Skeletal muscle cell (primary cell): ENCODE measurements at regions not wholly inside any gene's neighbourhood (a gene's known extent, or its start where the extent isn't known, plus 50 kb on each side); places are given as distances from the start of the nearest gene placed in this dataset.
A peak's percentile ranks its signal among the peaks of the same experiment; 100 is the strongest.
"Not testable (repeated sequence)": the region's sequence is repeated elsewhere in the genome, so short reads cannot be mapped to it uniquely, and the experiment has no call there.

ENCODE experiments used
- DNase-seq: peaks from one replicate; pipeline ENCODE4 v3.0.0-alpha.2; 2010; ENCODE audit warnings: low read depth
- H3K4me3 ChIP-seq: 2 replicates; pipeline ENCODE4 v1.5.1; 2011; ENCODE audit warnings: low read depth, mild to moderate bottlenecking, control low read depth, low read length, moderate library complexity

DNA sequence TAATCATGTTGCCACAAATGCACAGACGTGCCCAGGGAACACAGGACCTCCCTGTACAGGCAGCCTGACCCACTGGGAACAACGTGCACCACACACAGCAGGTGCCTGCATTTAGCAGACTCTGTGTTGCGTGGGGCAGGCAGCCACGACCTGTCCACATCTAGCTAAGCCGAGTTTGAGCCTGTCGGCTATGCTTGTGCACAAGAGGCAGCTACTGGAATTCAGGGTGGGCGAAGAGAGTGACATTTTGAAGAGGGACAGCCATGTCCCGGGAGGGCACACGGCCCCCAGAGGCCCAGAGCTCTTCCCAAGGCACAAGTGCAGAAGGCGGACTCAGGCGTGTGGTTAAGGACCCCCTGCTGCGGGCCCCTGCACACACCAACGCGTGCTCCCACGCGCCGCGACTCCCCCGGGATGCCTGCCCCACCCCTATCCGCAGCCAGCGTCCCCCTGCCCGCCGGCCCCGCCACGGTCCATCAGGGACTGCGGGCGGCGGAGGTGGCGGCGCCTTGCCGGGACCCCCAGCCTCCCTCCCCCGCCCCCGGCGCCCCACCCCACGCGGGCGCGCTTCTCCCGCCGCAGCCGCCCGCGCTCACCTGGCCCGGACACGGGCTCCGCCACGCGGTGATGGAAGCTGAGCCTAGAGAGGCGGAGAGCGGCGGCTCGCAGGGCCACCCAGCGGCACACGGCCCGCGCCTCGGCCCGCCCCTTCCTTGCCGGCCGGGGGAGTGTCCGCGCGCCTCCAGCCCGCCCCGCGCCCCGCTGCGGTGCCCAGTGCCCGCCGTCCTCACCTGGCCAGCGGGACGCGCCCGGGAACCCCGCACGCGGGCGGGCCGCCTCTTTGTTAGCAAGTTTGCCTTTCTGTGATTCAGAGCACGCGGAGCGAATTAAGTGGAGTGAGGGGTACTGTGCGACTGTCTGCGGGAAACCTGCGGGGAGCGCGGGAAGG is 125.3 kb upstream of the PRMT8 start:
- DNase-seq: no peak
- no peak overlapping the region for H3K4me3 ChIP-seq

- no peak for DNase-seq
- no peak overlapping the region for H3K4me3 ChIP-seq
Measured at GRCh38 chr12:3366451-3367110, 124.4 kb upstream of the PRMT8 start.

GRCh38 chr12:3367750-3368444 is 123.1 kb upstream of the PRMT8 start:
- no peak for DNase-seq
- H3K4me3 ChIP-seq: no peak overlapping the region

DNA sequence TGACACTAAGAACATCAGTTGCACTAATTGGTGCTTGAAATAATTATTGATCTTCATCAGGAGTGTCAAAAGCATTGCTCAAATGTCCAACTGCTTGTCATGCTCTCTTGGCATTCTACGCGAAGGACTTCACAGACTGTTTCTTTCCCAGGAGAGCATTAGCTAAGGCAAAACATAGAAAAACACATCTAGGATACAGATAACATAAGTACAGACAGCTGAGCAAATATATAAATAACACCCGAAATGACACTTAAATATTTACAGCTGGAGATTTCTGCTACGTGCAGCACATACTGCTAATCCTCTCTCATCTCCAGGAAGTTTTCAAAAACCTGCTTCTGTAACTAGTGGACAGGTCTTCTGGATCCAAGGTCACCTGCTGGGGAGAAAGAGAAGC is 120.0 kb upstream of the PRMT8 start:
- DNase-seq: no peak
- no peak overlapping the region for H3K4me3 ChIP-seq

DNA sequence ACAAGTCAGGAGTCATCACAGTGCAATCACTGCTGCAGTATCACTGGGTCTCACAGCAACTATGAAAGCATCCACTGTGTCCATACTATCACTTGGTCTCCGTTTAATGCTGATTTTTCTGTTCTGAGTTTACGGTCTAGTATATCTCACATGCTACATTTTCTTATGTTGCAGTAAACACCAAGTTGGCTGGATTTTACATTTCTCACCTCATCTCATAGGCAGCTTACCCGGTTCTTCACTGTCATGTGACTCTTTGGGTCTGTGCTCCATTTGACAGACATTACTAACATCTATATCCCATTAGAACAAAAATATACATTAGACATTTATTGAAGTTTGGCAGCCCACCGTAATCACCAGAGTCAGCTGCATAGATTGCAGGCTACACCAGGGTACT is 115.7 kb upstream of the PRMT8 start:
- DNase-seq: no peak
- no peak overlapping the region for H3K4me3 ChIP-seq

DNA sequence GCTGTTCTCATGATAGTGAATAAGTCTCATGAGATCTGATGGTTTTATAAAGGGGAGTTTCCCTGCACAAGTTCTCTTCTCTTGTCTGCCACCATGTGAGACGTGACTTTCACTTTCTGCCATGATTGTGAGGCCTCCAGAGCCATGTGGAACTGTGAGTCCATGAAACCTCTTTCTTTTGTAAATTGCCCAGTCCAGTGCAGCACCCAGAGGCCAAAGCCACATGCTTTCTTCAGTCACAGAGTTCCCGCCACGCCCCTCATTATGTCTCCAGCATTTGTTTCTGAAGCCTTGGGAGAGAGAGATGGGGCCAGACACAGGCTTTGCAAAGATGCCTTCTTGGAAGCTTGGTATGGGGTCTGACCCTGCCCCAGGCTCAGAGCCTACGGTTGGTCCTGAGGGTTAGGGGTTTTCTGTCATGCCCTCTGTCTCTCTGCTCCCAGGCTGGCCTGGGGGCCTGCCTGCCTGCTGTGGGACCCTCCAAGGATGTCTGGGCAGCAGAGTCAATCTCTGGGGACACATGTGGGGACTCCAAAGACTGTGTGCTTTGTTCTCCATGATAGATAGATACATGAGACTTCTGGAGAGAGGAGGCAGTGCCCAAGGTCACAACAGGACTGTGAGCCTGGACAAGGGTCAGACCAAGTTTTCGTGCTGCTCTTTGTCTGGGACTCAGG is 114.1 kb upstream of the PRMT8 start:
- no peak for DNase-seq
- no peak overlapping the region for H3K4me3 ChIP-seq

GRCh38 chr12:3378655-3379054 is 112.3 kb upstream of the PRMT8 start:
- DNase-seq: no peak
- H3K4me3 ChIP-seq: no peak overlapping the region

DNA sequence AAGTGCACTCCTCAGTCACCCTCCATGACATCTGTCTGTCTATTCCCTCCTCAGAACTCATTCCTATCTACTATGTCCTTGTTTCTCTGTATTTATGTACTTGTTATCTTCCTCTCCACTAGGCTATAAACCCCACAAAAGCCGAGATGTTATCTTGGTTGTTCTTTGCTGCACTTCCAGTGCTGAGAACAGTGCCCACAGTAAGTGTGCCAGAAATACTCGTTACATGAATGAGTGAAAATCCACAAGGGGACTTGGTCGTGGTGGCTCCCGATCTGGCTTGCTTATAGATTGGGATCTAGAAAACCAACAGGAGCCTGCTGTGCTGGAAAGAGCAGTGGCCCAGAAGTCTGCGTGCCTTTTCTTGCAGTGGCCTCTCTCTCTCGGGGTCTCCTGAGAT is 111.9 kb upstream of the PRMT8 start:
- DNase-seq: no peak

DNA sequence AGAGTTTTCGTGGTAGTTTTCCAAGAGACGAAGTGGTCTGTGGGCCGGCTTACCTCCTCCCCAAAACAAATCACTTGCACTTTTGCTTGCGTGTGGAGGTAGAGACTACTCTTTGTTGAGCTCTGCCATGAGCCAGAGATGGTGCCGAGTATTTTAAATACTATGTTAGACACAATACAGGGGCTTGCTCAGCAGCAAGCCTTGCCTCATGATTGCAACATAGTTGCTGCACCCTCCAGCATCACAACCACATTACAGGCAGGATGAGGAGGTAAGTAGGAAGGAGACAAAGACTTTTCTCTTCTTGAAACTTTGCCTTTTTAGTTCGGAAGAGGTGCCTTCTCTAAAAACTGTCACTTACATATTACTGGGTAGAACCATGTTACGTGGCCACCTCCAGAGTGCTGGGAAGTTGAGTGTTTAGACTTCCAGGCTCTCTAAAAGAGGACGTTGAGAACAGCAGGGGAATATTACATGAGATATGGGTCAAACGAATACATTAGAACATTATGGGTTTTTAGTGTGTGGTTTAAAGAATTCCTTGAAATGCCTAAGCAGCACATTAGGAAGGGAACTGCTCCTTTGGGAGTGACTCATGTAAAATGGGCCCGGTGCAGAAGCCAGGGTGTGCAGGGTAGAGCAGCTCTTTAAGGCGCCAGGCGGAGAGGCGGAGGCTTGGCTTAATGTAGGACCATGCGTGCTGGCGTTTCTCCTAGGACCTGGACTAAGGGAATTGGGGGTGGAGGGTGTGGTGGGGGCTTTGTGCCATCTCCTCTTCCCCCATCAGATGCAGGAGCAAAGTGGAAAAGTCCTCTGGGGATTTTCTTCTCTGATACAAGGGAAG is 110.6 kb upstream of the PRMT8 start:
- H3K4me3 ChIP-seq: no peak overlapping the region
- DNase-seq: peak; percentile 13

More for the DNA sequence above, 111.9 kb upstream of the PRMT8 start:
- H3K4me3 ChIP-seq: no peak overlapping the region

DNA sequence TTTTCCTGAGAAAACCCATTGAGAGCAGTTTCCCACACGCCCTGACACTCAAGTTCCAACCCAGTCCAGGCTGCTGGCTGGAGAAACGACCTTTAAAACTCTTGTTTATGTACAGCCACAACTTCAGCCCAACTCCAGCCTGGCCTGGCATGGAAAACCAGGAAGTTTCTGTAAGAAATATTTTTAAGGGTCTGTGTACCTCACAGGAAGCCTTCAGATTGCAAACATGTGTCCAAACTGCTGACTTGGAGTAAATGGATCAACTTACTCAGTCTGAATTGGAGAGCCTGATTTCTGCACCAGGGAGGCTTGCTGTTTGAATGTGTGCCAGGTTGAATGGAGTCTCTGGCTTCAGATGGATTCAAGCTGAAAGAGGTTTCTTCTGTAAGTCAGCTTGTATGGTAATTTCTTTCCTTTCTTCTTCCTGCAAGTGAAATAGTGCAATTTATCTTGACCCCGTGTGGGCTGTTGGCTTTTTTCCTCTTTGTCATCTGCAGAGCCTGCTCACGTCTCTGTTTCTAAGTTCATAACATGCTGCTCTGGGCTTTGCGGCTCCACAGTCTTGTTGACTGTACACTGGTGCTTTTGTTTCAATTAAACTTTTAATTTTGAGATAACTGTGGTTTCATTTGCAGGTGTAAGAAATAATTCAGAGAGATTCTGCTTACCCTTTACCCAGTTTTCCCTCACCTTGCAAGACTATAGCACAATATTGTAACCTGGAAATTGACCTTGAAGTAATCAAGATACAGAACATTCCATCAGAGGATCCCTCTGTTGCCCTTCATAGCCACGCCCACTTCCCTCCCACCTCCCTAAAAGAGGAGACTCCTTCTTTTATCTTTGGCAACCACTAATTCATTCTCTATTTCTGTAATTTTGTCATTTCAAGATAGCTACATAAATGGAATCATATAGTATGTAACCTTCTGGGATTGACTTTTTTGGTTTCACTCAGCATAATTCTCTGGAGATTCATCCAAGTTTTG is 109.7 kb upstream of the PRMT8 start:
- DNase-seq: peak; percentile 4
- H3K4me3 ChIP-seq: no peak overlapping the region

DNA sequence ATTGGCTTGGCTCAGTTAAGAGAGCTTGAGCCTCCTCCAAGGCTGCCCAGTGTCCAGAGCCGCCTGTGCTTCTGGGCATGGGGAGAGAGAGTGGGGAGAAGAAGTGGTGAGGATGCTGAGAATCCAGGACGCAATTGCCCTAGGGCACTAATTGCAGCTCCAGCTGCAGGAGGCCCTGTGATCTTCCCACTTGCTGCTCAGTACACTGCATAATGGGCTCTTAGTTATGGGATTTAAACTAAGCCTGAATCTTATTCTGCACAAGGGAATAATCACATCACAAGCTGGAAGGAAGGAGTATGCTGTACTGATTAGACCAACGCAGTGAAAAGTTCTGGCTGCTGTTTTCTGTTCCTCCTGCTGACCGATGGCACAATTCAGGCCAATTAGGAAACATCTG is 101.0 kb upstream of the PRMT8 start:
- H3K4me3 ChIP-seq: no peak overlapping the region
- no peak for DNase-seq

GRCh38 chr12:3397596-3397995 is 93.4 kb upstream of the PRMT8 start:
- not testable (repeated sequence) for DNase-seq, H3K4me3 ChIP-seq

GRCh38 chr12:3398196-3398789 is 92.7 kb upstream of the PRMT8 start:
- DNase-seq: no peak
- H3K4me3 ChIP-seq: no peak overlapping the region

GRCh38 chr12:3405821-3406220 is 85.2 kb upstream of the PRMT8 start:
- no peak for DNase-seq
- H3K4me3 ChIP-seq: no peak overlapping the region

DNA sequence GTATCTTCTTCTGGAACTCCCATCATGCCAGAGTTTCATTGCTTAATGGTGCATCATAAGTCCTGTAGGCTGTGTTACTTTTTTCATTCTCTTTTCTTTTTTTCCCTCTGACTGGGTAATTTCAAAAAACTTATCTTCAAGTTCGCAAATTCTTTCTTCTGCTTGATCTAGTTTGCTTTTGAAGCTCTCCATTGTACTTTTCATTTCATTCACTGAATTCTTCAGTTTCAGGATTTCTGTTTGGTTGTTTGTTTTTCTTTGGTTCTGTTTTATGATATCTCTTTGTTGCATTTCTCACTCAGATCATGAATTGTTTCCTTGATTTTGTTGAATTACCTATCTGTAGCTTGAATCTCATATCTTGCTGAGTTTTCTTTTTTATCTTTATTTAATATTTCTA is 83.3 kb upstream of the PRMT8 start:
- no peak overlapping the region for H3K4me3 ChIP-seq
- DNase-seq: no peak

GRCh38 chr12:3409662-3410061 is 81.3 kb upstream of the PRMT8 start:
- no peak overlapping the region for H3K4me3 ChIP-seq
- no peak for DNase-seq

DNA sequence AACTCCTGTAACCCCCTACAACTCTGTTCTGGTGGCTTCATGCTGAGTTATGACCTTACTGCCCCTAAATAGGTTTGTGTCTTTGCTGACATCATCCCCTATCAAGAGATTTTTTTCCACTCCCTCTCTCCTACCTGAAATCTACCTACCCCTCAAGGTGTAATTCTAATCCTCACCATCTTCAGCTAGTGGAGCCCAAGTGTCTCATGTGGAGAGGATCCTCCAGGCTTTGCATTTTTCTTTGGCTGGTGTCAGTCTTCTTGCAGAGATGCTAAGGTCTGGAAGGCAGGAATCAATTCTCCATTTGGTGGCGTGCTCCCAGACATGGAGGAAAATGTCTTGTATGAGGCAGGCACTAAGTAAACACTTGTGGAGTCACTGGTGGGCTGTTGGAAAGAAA is 74.8 kb upstream of the PRMT8 start:
- DNase-seq: no peak
- H3K4me3 ChIP-seq: no peak overlapping the region
